PC-3 (cell line): ENCODE measurements at regions not wholly inside any gene's neighbourhood (a gene's known extent, or its start where the extent isn't known, plus 50 kb on each side); places are given as distances from the start of the nearest gene placed in this dataset.

Experiments
- ATAC-seq: fragments of 200-7000 bp; cut with Tn5 transposase; 2 replicates; pipeline ENCODE4 v1.9.1; 2020; ENCODE audit warnings: mild to moderate bottlenecking, moderate library complexity
- BruUV-seq: library from RNA; stranded (reverse); fragments of 400-500 nt; replicated peaks from 2 replicates; lab custom pipeline; 2021; lab: Mats Ljungman, UMichigan
- CTCF ChIA-PET: fragments of 300-600 bp; sonication (Branson Sonifier 250); formaldehyde crosslinking; loops from one replicate; lab custom pipeline; 2022; ENCODE audit warnings: antibody characterized with exemption; lab: Charles Lee
- POLR2A ChIA-PET: fragments of 300-600 bp; sonication (Branson Sonifier 250); formaldehyde crosslinking; loops from one replicate; lab custom pipeline; 2022; ENCODE audit warnings: antibody characterized with exemption; ENCODE audit not compliant: unreplicated experiment; lab: Charles Lee
- DNase-seq: peaks from one replicate; pipeline ENCODE4 v3.0.0-alpha.2; 2015
- H2AFZ ChIP-seq: fragments of 300-600 bp; sonication (generic); 2 replicates; pipeline ENCODE4 v1.6.0; 2016; ENCODE audit warnings: antibody characterized with exemption, low read length
- H3F3A ChIP-seq: fragments of 300-600 bp; sonication (generic); one replicate; pipeline ENCODE4 v1.6.0; 2017; ENCODE audit warnings: antibody characterized with exemption, low read length, control low read depth, mild to moderate bottlenecking; ENCODE audit not compliant: unreplicated experiment
- H3K27ac ChIP-seq: fragments of 300-600 bp; sonication (generic); 2 replicates; pipeline ENCODE4 v1.5.1; 2016; ENCODE audit warnings: mild to moderate bottlenecking, low read length
- H3K27me3 ChIP-seq: fragments of 300-600 bp; sonication (generic); 2 replicates; pipeline ENCODE4 v1.6.1; 2016; ENCODE audit warnings: low read length, mixed read lengths
- H3K36me3 ChIP-seq: fragments of 300-600 bp; sonication (generic); 2 replicates; pipeline ENCODE4 v1.6.1; 2016; ENCODE audit warnings: low read depth, mixed run types, low read length, mixed read lengths
- H3K4me1 ChIP-seq: fragments of 300-600 bp; sonication (generic); 2 replicates; pipeline ENCODE4 v1.5.1; 2016; ENCODE audit warnings: low read length; ENCODE audit not compliant: insufficient read depth
- H3K4me2 ChIP-seq: fragments of 300-600 bp; sonication (generic); 2 replicates; pipeline ENCODE4 v1.6.0; 2016; ENCODE audit warnings: low read length
- H3K4me3 ChIP-seq: fragments of 300-600 bp; sonication (generic); 2 replicates; pipeline ENCODE4 v1.5.1; 2016; ENCODE audit warnings: mild to moderate bottlenecking, low read length, mixed read lengths
- H3K79me2 ChIP-seq: fragments of 300-600 bp; sonication (generic); 2 replicates; pipeline ENCODE4 v1.6.1; 2017; ENCODE audit warnings: low read length, mixed read lengths
- H3K9ac ChIP-seq: fragments of 300-600 bp; sonication (generic); 2 replicates; pipeline ENCODE4 v1.6.0; 2016; ENCODE audit warnings: mild to moderate bottlenecking, low read length
- H3K9me2 ChIP-seq: fragments of 300-600 bp; sonication (generic); replicated peaks from 2 replicates; pipeline ENCODE4 v1.6.1; 2016; ENCODE audit warnings: mixed run types, low read length, mixed read lengths
- H3K9me3 ChIP-seq: fragments of 300-600 bp; sonication (generic); 2 replicates; pipeline ENCODE4 v1.6.1; 2016; ENCODE audit warnings: low read length, mixed read lengths
- H4K20me1 ChIP-seq: fragments of 300-600 bp; sonication (generic); 2 replicates; pipeline ENCODE4 v1.6.1; 2016; ENCODE audit warnings: low read length, mixed read lengths
- EZH2 ChIP-seq: fragments of 300-600 bp; sonication (generic); IDR thresholded peaks from one replicate; pipeline ENCODE4 v1.6.1; 2017; ENCODE audit warnings: antibody characterized with exemption, mild to moderate bottlenecking, low read length; ENCODE audit not compliant: unreplicated experiment
- EZH2phosphoT487 ChIP-seq: fragments of 300-600 bp; sonication (generic); IDR thresholded peaks from 2 replicates; pipeline ENCODE4 v1.6.1; 2018; ENCODE audit warnings: mild to moderate bottlenecking, antibody characterized with exemption, low read length, borderline replicate concordance
- intact Hi-C: fragments of 100-400 bp; cut with micrococcal nuclease; formaldehyde crosslinking; loops from 2 replicates; pipeline ENCODE4 v1.9.0; 2023
- TF ChIP-seq, protein P1 (sequence below): fragments of 300-600 bp; sonication (generic); conservative IDR thresholded peaks from 2 replicates; pipeline ENCODE4 v1.5.1; 2017; ENCODE audit warnings: antibody characterized with exemption, low read depth, mild to moderate bottlenecking, low read length

DNA sequence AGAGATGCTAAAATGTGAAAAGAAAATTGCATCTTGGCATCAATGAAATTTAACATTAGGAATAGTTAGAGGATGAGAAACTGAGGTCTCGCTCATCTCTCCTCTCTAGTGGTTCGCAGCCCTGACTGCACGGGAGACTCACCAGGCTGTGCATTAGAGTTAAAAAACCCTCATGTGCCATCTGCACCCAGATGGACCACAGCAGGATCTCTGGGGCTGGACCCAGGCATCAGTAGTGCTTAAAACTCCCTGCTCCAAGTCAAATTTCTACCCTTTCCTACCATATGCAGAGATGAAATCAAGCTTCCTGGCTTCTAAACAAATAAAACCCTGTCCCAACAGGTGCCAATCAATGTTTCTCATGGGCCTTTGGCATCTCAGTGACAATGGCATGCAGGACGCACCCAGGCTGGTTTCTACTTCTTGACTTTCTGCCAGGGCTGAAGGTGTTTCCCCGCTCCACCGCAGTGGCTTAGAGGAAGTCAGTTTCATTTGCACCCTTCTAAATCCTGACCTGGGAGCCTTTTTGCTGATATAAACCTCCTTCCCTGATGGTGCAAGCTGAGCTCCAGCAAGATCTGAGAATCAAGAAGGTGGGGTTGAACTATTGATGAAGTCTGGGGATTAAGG, 132.6 kb downstream of the NSG2 start:
- Histone ChIP-seq H4K20me1 (no peaks in the 10 kb centered on the region), H3K9me2 (no peaks in the 10 kb centered on the region), H3K9me3 (no peaks in the 10 kb centered on the region), H3K4me3 (no peak overlapping the region), H3K4me2 (no peak overlapping the region), H3K27me3 (peaks cover 91% of the 10 kb centered on the region), H3F3A (no peaks in the 10 kb centered on the region), H3K9ac (no peak overlapping the region), H3K4me1 (no peaks in the 10 kb centered on the region), H3K36me3 (no peaks in the 10 kb centered on the region), H2AFZ (no peak overlapping the region), H3K27ac (no peak overlapping the region), H3K79me2 (no peaks in the 10 kb centered on the region)
- intact Hi-C loops: no loop called here
- POLR2A ChIA-PET: no interaction called here
- CTCF ChIA-PET: no interaction called here
- BruUV-seq: no TSS peak
- ATAC-seq (no peak), DNase-seq (no peak)
- no peak for TF ChIP-seq EZH2
- TF ChIP-seq EZH2phosphoT487: no peak
- TF ChIP-seq, protein P1, sequence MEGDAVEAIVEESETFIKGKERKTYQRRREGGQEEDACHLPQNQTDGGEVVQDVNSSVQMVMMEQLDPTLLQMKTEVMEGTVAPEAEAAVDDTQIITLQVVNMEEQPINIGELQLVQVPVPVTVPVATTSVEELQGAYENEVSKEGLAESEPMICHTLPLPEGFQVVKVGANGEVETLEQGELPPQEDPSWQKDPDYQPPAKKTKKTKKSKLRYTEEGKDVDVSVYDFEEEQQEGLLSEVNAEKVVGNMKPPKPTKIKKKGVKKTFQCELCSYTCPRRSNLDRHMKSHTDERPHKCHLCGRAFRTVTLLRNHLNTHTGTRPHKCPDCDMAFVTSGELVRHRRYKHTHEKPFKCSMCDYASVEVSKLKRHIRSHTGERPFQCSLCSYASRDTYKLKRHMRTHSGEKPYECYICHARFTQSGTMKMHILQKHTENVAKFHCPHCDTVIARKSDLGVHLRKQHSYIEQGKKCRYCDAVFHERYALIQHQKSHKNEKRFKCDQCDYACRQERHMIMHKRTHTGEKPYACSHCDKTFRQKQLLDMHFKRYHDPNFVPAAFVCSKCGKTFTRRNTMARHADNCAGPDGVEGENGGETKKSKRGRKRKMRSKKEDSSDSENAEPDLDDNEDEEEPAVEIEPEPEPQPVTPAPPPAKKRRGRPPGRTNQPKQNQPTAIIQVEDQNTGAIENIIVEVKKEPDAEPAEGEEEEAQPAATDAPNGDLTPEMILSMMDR: no peak

DNA sequence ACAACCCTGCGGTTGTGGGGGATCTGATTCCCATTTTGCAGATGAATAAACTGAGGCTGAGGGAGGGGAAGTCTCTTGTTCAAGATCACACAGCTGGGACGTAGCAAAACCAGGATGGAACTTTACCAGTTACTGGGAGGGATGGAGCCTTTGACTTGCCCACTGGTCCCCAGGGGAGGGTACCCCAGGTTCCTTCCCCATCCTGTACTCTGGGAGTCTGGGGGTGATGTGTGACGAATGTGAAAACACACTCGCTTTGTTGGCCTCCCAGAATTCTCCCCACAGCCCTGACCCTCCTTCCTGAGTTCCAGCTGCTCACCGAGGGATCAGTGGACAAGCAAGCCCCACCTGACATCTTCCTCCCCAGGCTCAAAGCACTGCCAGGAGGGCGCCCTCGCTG, 135.1 kb downstream of the NSG2 start:
- H3F3A ChIP-seq: no peaks in the 10 kb centered on the region
- H3K9ac ChIP-seq: no peak overlapping the region
- no peaks in the 10 kb centered on the region for H3K9me2 ChIP-seq
- no peaks in the 10 kb centered on the region for H3K4me1 ChIP-seq
- no peaks in the 10 kb centered on the region for H3K79me2 ChIP-seq
- ATAC-seq (no peak), DNase-seq (no peak)
- no peak overlapping the region for H2AFZ ChIP-seq
- POLR2A ChIA-PET: no interaction called here
- H3K9me3 ChIP-seq: no peaks in the 10 kb centered on the region
- no peaks in the 10 kb centered on the region for H4K20me1 ChIP-seq
- no peaks in the 10 kb centered on the region for H3K36me3 ChIP-seq
- TF ChIP-seq, protein P1: no peak
- TF ChIP-seq EZH2phosphoT487: no peak
- no peak for TF ChIP-seq EZH2
- no TSS peak for BruUV-seq
- H3K4me2 ChIP-seq: no peak overlapping the region
- intact Hi-C loops: no loop called here
- no peak overlapping the region for H3K4me3 ChIP-seq
- H3K27ac ChIP-seq: no peak overlapping the region
- H3K27me3 ChIP-seq: peaks cover 95% of the 10 kb centered on the region
- CTCF ChIA-PET: no interaction called here

DNA sequence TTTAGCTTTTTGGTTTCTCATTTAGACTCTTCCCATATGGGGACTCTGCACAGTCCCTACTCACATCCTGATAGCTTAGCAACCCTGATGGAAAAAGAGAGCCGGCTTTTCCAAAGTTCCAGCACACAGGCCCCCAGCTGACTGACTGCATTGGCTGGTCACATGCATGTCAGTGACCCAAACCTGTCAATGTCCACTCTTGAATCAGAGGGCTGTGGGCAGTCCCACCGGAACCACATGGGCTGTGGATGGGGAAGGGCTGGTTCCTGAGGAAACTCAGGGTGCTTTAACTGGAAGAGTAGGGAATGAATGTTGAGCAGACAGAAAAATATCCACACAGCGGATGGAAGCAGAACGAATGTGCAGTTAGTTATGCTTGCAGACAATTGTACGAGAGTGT, 136.6 kb downstream of the NSG2 start:
- ChIA-PET POLR2A (no interaction called here), CTCF (no interaction called here)
- H3K9me2 ChIP-seq: no peaks in the 10 kb centered on the region
- no peaks in the 10 kb centered on the region for H3K4me1 ChIP-seq
- no peaks in the 10 kb centered on the region for H3K36me3 ChIP-seq
- no peaks in the 10 kb centered on the region for H3K9me3 ChIP-seq
- H3K79me2 ChIP-seq: no peaks in the 10 kb centered on the region
- DNase-seq (no peak), ATAC-seq (no peak)
- no peak overlapping the region for H2AFZ ChIP-seq
- no peak overlapping the region for H3K9ac ChIP-seq
- intact Hi-C loops: no loop called here
- H3K27me3 ChIP-seq: peaks cover 96% of the 10 kb centered on the region
- no TSS peak for BruUV-seq
- no peak overlapping the region for H3K27ac ChIP-seq
- TF ChIP-seq EZH2 (no peak), EZH2phosphoT487 (no peak)
- TF ChIP-seq, protein P1: no peak
- no peak overlapping the region for H3K4me2 ChIP-seq
- H3K4me3 ChIP-seq: no peak overlapping the region
- H3F3A ChIP-seq: no peaks in the 10 kb centered on the region
- no peaks in the 10 kb centered on the region for H4K20me1 ChIP-seq
